ENCODE measurements at regions not wholly inside any gene's neighbourhood (a gene's known extent, or its start where the extent isn't known, plus 50 kb on each side); places are given as distances from the start of the nearest gene placed in this dataset.

- TF ChIP-seq SUZ12 (IDR thresholded peaks at IDR 0.05; ENCODE audit: extremely low read depth, insufficient read depth, insufficient read length) = no peak
- TF ChIP-seq YY1 (IDR thresholded peaks at IDR 0.05; ENCODE audit: insufficient read depth, insufficient read length) = no peak
- TF ChIP-seq ZNF274 (IDR thresholded peaks at IDR 0.05; ENCODE audit: low read depth, low read length) = no peak
- Histone ChIP-seq H3K9ac (ENCODE audit: insufficient read length, low read depth) (no peak overlapping the region), H3K36me3 (ENCODE audit: insufficient read depth, insufficient read length, low read length) (no peaks in the 10 kb centered on the region), H3K4me1 (ENCODE audit: insufficient read depth, insufficient read length) (no peaks in the 10 kb centered on the region), H3K9me3 (ENCODE audit: insufficient read depth, low read length) (no peaks in the 10 kb centered on the region), H3K4me3 (ENCODE audit: insufficient read length, low read depth) (no peak overlapping the region), H3K27me3 (ENCODE audit: insufficient read depth, insufficient read length) (no peaks in the 10 kb centered on the region)
- no peak for DNase-seq (ENCODE audit: low read depth, low spot score)
Measured at GRCh38 chrX:38899650-38900049, 98.4 kb downstream of the MID1IP1 start.

DNA sequence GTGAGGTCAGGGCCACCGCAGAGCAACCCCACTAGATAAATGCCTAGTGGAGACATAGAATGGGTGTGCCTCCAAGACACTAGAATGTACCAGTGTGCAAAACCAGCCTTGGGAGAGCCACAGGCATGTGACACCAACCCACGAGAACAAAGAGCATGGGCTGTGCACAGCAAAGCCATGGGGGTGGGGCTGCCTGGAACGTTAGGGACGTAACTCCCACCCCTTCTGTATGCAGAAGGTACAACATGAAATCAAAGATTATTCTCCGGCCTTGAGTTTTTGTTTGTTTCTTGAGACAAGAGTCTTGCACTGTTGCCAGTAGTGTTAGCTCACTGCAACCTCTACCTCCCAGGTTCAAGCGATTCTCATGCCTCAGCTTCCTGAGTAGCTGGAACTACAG lies 99.5 kb downstream of the MID1IP1 start:
- Histone ChIP-seq H3K9me3 (ENCODE audit: insufficient read depth, low read length) (no peaks in the 10 kb centered on the region), H3K4me1 (ENCODE audit: insufficient read depth, insufficient read length) (no peaks in the 10 kb centered on the region), H3K9ac (ENCODE audit: insufficient read length, low read depth) (no peak overlapping the region), H3K36me3 (ENCODE audit: insufficient read depth, insufficient read length, low read length) (no peaks in the 10 kb centered on the region), H3K4me3 (ENCODE audit: insufficient read length, low read depth) (no peak overlapping the region), H3K27me3 (ENCODE audit: insufficient read depth, insufficient read length) (no peaks in the 10 kb centered on the region)
- TF ChIP-seq ZNF274 (IDR thresholded peaks at IDR 0.05; ENCODE audit: low read depth, low read length) = no peak
- no peak for TF ChIP-seq SUZ12 (IDR thresholded peaks at IDR 0.05; ENCODE audit: extremely low read depth, insufficient read depth, insufficient read length)
- TF ChIP-seq YY1 (IDR thresholded peaks at IDR 0.05; ENCODE audit: insufficient read depth, insufficient read length) = no peak
- DNase-seq (ENCODE audit: low read depth, low spot score) = no peak

GRCh38 chrX:38902972-38903492 lies 101.8 kb downstream of the MID1IP1 start:
- H3K4me1 ChIP-seq (ENCODE audit: insufficient read depth, insufficient read length) = no peaks in the 10 kb centered on the region
- DNase-seq (ENCODE audit: low read depth, low spot score) = no peak
- TF ChIP-seq YY1 (IDR thresholded peaks at IDR 0.05; ENCODE audit: insufficient read depth, insufficient read length) = no peak
- no peak for TF ChIP-seq ZNF274 (IDR thresholded peaks at IDR 0.05; ENCODE audit: low read depth, low read length)
- no peak for TF ChIP-seq SUZ12 (IDR thresholded peaks at IDR 0.05; ENCODE audit: extremely low read depth, insufficient read depth, insufficient read length)
- H3K36me3 ChIP-seq (ENCODE audit: insufficient read depth, insufficient read length, low read length) = no peaks in the 10 kb centered on the region
- no peak overlapping the region for H3K4me3 ChIP-seq (ENCODE audit: insufficient read length, low read depth)
- H3K27me3 ChIP-seq (ENCODE audit: insufficient read depth, insufficient read length) = no peaks in the 10 kb centered on the region
- no peak overlapping the region for H3K9ac ChIP-seq (ENCODE audit: insufficient read length, low read depth)
- no peaks in the 10 kb centered on the region for H3K9me3 ChIP-seq (ENCODE audit: insufficient read depth, low read length)

DNA sequence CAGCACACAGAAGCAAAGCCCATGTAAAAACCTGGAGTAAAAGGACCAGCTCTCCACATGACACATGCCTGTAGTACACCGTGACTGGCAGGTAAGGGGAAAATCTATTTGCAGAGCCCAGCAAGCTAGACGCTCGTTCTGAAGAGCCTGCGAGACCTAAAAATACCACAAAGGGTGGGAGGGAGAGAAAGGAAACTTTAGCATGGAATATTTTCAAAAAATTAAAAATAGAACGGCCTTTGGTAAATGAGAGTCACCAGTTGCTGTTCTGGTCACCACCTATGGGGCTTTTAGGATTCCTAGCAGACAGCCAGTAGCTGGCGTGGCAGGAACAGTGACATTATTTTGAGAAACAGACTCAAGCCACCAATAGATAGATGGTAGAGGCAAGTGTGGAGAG lies 115.5 kb downstream of the MID1IP1 start:
- no peak for TF ChIP-seq YY1 (IDR thresholded peaks at IDR 0.05; ENCODE audit: insufficient read depth, insufficient read length)
- no peak for TF ChIP-seq SUZ12 (IDR thresholded peaks at IDR 0.05; ENCODE audit: extremely low read depth, insufficient read depth, insufficient read length)
- no peak for TF ChIP-seq ZNF274 (IDR thresholded peaks at IDR 0.05; ENCODE audit: low read depth, low read length)
- H3K4me3 ChIP-seq (ENCODE audit: insufficient read length, low read depth) = no peak overlapping the region
- H3K9me3 ChIP-seq (ENCODE audit: insufficient read depth, low read length) = peaks cover 5% of the 10 kb centered on the region; the same call in 1 of the 2 replicates
- no peaks in the 10 kb centered on the region for H3K36me3 ChIP-seq (ENCODE audit: insufficient read depth, insufficient read length, low read length)
- no peaks in the 10 kb centered on the region for H3K4me1 ChIP-seq (ENCODE audit: insufficient read depth, insufficient read length)
- H3K9ac ChIP-seq (ENCODE audit: insufficient read length, low read depth) = no peak overlapping the region
- no peaks in the 10 kb centered on the region for H3K27me3 ChIP-seq (ENCODE audit: insufficient read depth, insufficient read length)
- no peak for DNase-seq (ENCODE audit: low read depth, low spot score)

DNA sequence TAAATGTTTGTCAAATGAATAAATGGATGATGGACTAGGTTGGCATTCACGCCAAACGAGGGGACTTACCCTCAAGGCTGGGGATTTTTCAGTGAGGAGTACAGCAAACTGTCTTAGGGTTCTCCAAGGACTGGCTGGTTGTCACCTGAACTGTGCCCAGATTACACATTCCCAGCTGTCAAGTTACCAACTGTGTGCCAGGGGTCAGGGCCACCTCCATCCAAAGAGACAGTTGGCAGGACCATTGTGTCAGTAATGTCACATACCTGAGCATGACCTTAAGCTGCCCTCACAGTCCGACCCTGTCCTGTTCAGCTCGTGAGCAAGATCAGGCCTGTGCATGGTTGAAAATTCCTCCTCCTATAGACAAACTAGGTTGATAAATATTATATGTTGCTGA lies 116.7 kb downstream of the MID1IP1 start:
- no peaks in the 10 kb centered on the region for H3K27me3 ChIP-seq (ENCODE audit: insufficient read depth, insufficient read length)
- H3K4me3 ChIP-seq (ENCODE audit: insufficient read length, low read depth) = no peak overlapping the region
- TF ChIP-seq ZNF274 (IDR thresholded peaks at IDR 0.05; ENCODE audit: low read depth, low read length) = no peak
- TF ChIP-seq YY1 (IDR thresholded peaks at IDR 0.05; ENCODE audit: insufficient read depth, insufficient read length) = no peak
- no peak for TF ChIP-seq SUZ12 (IDR thresholded peaks at IDR 0.05; ENCODE audit: extremely low read depth, insufficient read depth, insufficient read length)
- peaks cover 5% of the 10 kb centered on the region; the same call in 1 of the 2 replicates for H3K9me3 ChIP-seq (ENCODE audit: insufficient read depth, low read length)
- DNase-seq (ENCODE audit: low read depth, low spot score) = no peak
- H3K36me3 ChIP-seq (ENCODE audit: insufficient read depth, insufficient read length, low read length) = no peaks in the 10 kb centered on the region
- H3K9ac ChIP-seq (ENCODE audit: insufficient read length, low read depth) = no peak overlapping the region
- H3K4me1 ChIP-seq (ENCODE audit: insufficient read depth, insufficient read length) = no peaks in the 10 kb centered on the region

DNA sequence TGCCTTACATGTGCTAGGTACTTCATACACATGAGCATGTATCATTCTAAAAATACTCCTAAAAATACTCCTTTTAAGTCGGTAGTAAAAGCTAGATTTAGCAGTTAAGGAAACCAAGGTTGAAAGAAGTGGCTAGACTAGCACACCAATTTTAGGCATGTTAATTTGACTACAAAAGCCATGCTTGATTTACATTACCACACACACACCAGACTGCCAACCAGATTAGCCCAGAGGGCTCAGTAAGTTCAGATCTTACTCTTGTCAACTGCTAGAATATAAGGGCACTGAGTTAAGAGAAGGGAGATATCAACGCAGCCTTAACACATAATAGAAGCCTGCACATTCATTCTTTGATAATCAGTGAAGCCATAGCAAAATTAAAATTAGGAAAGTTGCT lies 117.9 kb downstream of the MID1IP1 start:
- TF ChIP-seq SUZ12 (IDR thresholded peaks at IDR 0.05; ENCODE audit: extremely low read depth, insufficient read depth, insufficient read length) (no peak), YY1 (IDR thresholded peaks at IDR 0.05; ENCODE audit: insufficient read depth, insufficient read length) (no peak), ZNF274 (IDR thresholded peaks at IDR 0.05; ENCODE audit: low read depth, low read length) (no peak)
- peaks cover 4% of the 10 kb centered on the region; the same call in 1 of the 2 replicates for H3K9me3 ChIP-seq (ENCODE audit: insufficient read depth, low read length)

DNA sequence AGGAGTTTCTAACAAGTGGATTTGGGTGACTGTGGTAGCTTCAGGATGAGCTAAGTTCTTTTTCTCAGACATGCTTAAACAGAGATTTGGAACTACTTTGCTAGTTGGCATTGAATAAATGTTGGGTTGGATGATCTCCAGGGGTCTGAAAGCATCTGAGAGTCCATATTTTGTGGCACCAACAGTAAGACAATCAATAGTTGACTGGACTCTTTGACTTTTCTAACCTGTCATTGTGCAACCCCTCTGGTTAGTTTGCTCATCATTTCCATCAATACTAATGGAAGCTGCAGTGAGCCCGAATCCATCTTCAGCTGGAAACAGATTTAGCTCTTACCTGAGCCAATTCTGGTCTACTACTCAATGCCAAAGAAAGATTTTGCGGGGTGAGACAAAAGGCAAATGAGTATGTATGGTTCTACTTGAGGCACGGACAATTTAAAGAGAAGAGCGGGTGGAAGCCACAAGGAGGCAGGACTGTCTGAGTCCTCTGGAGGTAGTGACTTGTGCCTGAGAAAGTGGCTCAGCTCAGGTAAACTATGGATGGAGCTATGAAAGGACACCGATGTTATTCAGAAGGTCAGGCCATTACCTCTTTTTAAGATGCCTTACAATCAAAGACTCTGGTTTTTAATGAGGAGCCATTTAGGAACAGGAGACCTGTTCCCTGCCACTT lies 118.7 kb downstream of the MID1IP1 start:
- Histone ChIP-seq H3K36me3 (ENCODE audit: insufficient read depth, insufficient read length, low read length) (no peaks in the 10 kb centered on the region), H3K4me3 (ENCODE audit: insufficient read length, low read depth) (no peak overlapping the region), H3K27me3 (ENCODE audit: insufficient read depth, insufficient read length) (no peaks in the 10 kb centered on the region), H3K9ac (ENCODE audit: insufficient read length, low read depth) (no peak overlapping the region), H3K9me3 (ENCODE audit: insufficient read depth, low read length) (no peaks in the 10 kb centered on the region), H3K4me1 (ENCODE audit: insufficient read depth, insufficient read length) (no peaks in the 10 kb centered on the region)
- TF ChIP-seq ZNF274 (IDR thresholded peaks at IDR 0.05; ENCODE audit: low read depth, low read length) (no peak), SUZ12 (IDR thresholded peaks at IDR 0.05; ENCODE audit: extremely low read depth, insufficient read depth, insufficient read length) (no peak), YY1 (IDR thresholded peaks at IDR 0.05; ENCODE audit: insufficient read depth, insufficient read length) (no peak)
- DNase-seq (ENCODE audit: low read depth, low spot score) = no peak

More for the DNA sequence above, 117.9 kb downstream of the MID1IP1 start:
- H3K4me1 ChIP-seq (ENCODE audit: insufficient read depth, insufficient read length) = no peaks in the 10 kb centered on the region
- no peak overlapping the region for H3K9ac ChIP-seq (ENCODE audit: insufficient read length, low read depth)
- H3K36me3 ChIP-seq (ENCODE audit: insufficient read depth, insufficient read length, low read length) = no peaks in the 10 kb centered on the region
- H3K4me3 ChIP-seq (ENCODE audit: insufficient read length, low read depth) = no peak overlapping the region
- no peaks in the 10 kb centered on the region for H3K27me3 ChIP-seq (ENCODE audit: insufficient read depth, insufficient read length)
- no peak for DNase-seq (ENCODE audit: low read depth, low spot score)

All from NT2/D1 (cell line).